ENCODE measurements at regions not wholly inside any gene's neighbourhood (a gene's known extent, or its start where the extent isn't known, plus 50 kb on each side); places are given as distances from the start of the nearest gene placed in this dataset.

DNA sequence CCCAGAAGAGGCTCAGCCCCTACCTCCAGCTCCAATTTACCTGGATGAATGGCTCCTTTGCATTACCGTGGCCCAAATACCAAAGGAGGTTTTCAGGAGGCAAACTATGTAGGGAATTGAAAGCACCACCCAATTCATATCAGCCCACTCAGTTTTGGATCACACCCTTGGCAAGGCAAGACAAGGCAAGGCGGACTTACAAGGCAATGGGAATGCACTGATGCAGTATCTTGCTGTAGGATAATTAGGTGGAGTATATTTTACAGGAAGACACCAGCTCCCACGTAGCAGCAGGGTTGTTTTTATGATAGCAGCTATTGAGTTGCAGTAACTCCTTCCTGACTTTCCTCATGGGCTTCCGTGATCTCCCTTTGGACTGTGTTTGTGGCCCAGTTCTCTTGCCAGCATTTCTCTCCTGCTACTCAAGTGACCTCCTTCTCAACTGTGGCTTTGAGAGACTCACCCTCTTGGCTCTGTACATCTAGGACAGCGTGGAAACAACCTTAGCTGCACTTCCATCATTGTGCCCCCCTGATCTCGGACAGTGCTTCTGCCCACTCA lies 935.9 kb downstream of the EFNB2 start:
- TF ChIP-seq RAD21 (IDR thresholded peaks at IDR 0.05; ENCODE audit: low read length), result no peak
- no peak for TF ChIP-seq ELK1 (IDR thresholded peaks at IDR 0.05; ENCODE audit: borderline replicate concordance, low read depth, low read length)
- TF ChIP-seq, protein P1, sequence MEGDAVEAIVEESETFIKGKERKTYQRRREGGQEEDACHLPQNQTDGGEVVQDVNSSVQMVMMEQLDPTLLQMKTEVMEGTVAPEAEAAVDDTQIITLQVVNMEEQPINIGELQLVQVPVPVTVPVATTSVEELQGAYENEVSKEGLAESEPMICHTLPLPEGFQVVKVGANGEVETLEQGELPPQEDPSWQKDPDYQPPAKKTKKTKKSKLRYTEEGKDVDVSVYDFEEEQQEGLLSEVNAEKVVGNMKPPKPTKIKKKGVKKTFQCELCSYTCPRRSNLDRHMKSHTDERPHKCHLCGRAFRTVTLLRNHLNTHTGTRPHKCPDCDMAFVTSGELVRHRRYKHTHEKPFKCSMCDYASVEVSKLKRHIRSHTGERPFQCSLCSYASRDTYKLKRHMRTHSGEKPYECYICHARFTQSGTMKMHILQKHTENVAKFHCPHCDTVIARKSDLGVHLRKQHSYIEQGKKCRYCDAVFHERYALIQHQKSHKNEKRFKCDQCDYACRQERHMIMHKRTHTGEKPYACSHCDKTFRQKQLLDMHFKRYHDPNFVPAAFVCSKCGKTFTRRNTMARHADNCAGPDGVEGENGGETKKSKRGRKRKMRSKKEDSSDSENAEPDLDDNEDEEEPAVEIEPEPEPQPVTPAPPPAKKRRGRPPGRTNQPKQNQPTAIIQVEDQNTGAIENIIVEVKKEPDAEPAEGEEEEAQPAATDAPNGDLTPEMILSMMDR (conservative IDR thresholded peaks at IDR 0.05; ENCODE audit: low read depth, low read length), result no peak
- TF ChIP-seq MXI1 (IDR thresholded peaks at IDR 0.05; ENCODE audit: borderline replicate concordance, low read depth, low read length), result no peak

Measured in IMR-90 (cell line).